HG02678 (cell line): ENCODE measurements at regions not wholly inside any gene's neighbourhood (a gene's known extent, or its start where the extent isn't known, plus 50 kb on each side); places are given as distances from the start of the nearest gene placed in this dataset.

Source experiments
- ATAC-seq: cut with Tn5 transposase; IDR thresholded peaks from one replicate; pipeline ENCODE4 v1.9.1; 2021; ENCODE audit warnings: mild to moderate bottlenecking, moderate library complexity; ENCODE audit not compliant: unreplicated experiment

GRCh38 chr14:53330441-53330840 is 177.3 kb upstream of the DDHD1 start:
- ATAC-seq: no peak

- ATAC-seq: no peak
These were observed 175.7 kb upstream of the DDHD1 start for GRCh38 chr14:53328841-53329240.

GRCh38 chr14:53327716-53328115 is 174.6 kb upstream of the DDHD1 start:
- no peak for ATAC-seq

- no peak for ATAC-seq
These were observed 172.2 kb upstream of the DDHD1 start for GRCh38 chr14:53325176-53325806.

GRCh38 chr14:53316504-53316903 is 163.4 kb upstream of the DDHD1 start:
- ATAC-seq: no peak

GRCh38 chr14:53310412-53310811 is 157.3 kb upstream of the DDHD1 start:
- ATAC-seq: peak; percentile 90

- ATAC-seq: no peak
These were observed 153.8 kb upstream of the DDHD1 start for GRCh38 chr14:53306911-53307310.

GRCh38 chr14:53306267-53306721 is 153.2 kb upstream of the DDHD1 start:
- no peak for ATAC-seq

GRCh38 chr14:53304726-53305381 is 151.7 kb upstream of the DDHD1 start:
- no peak for ATAC-seq

- no peak for ATAC-seq
These were observed 143.0 kb upstream of the DDHD1 start for GRCh38 chr14:53295985-53296582.

- ATAC-seq: no peak
These were observed 142.2 kb upstream of the DDHD1 start for GRCh38 chr14:53295372-53295771.

- no peak for ATAC-seq
These were observed 133.2 kb upstream of the DDHD1 start for GRCh38 chr14:53286301-53286700.

GRCh38 chr14:53285821-53286220 is 132.7 kb upstream of the DDHD1 start:
- ATAC-seq: no peak

GRCh38 chr14:53285064-53285463 is 131.9 kb upstream of the DDHD1 start:
- no peak for ATAC-seq

- no peak for ATAC-seq
These were observed 125.7 kb upstream of the DDHD1 start for GRCh38 chr14:53278602-53279506.

GRCh38 chr14:53273671-53274072 is 120.5 kb upstream of the DDHD1 start:
- no peak for ATAC-seq

- no peak for ATAC-seq
These were observed 111.9 kb upstream of the DDHD1 start for GRCh38 chr14:53265025-53265424.

- no peak for ATAC-seq
These were observed 107.8 kb upstream of the DDHD1 start for GRCh38 chr14:53260928-53261327.

GRCh38 chr14:53260286-53260685 is 107.2 kb upstream of the DDHD1 start:
- ATAC-seq: no peak

GRCh38 chr14:53252141-53252540 is 99.0 kb upstream of the DDHD1 start:
- ATAC-seq: no peak

- ATAC-seq: no peak
These were observed 95.9 kb upstream of the DDHD1 start for GRCh38 chr14:53249059-53249458.
